H1 (cell line): ENCODE measurements at regions not wholly inside any gene's neighbourhood (a gene's known extent, or its start where the extent isn't known, plus 50 kb on each side); places are given as distances from the start of the nearest gene placed in this dataset.

ENCODE experiments used
- CTCF ChIA-PET: fragments of 300-600 bp; sonication (Branson Sonifier 250); formaldehyde crosslinking; loops from one replicate; lab custom pipeline; 2021; ENCODE audit not compliant: partially characterized antibody; lab: Charles Lee
- POLR2A ChIA-PET: fragments of 300-600 bp; sonication (Branson Sonifier 250); formaldehyde crosslinking; loops from one replicate; lab custom pipeline; 2021; ENCODE audit warnings: inconsistent platforms; ENCODE audit not compliant: partially characterized antibody; lab: Charles Lee
- DNase-seq, 2 experiments: peaks; one replicate each; pipeline versions ENCODE4 v3.0.0 to v3.0.0-alpha.2; 2010 to 2022; ENCODE audit warnings: low spot score in 2 of 2, low read depth in 1 of 2, mixed read lengths in 1 of 2
- FAIRE-seq: peaks from 2 replicates; lab custom pipeline; 2011; peaks lifted over from hg19 to GRCh38; lab: Jason Lieb, UNC
- H2AFZ ChIP-seq: 2 replicates; pipeline ENCODE4 v1.8.1; 2012; ENCODE audit warnings: low read length, inconsistent platforms
- H2AK5ac ChIP-seq: 2 replicates; pipeline ENCODE4 v1.6.1; 2013; ENCODE audit warnings: low read depth, low read length
- H2BK120ac ChIP-seq: replicated peaks from 2 replicates; pipeline ENCODE3; 2013; ENCODE audit warnings: low read depth, low read length, inconsistent platforms
- H2BK12ac ChIP-seq: 2 replicates; pipeline ENCODE4 v1.6.1; 2013; ENCODE audit warnings: low read depth, low read length
- H2BK15ac ChIP-seq: 2 replicates; pipeline ENCODE4 v1.6.1; 2013; ENCODE audit warnings: low read length
- H2BK20ac ChIP-seq: 2 replicates; pipeline ENCODE4 v1.6.1; 2013; ENCODE audit warnings: low read length
- H2BK5ac ChIP-seq: 2 replicates; pipeline ENCODE4 v1.6.1; 2013; ENCODE audit warnings: low read depth, low read length
- H3K14ac ChIP-seq: 2 replicates; pipeline ENCODE4 v1.6.1; 2013; ENCODE audit warnings: inconsistent platforms; ENCODE audit not compliant: insufficient read length
- H3K18ac ChIP-seq: 2 replicates; pipeline ENCODE4 v1.6.1; 2013; ENCODE audit warnings: low read length; ENCODE audit errors: extremely low read depth
- H3K23ac ChIP-seq: 2 replicates; pipeline ENCODE4 v1.6.1; 2013; ENCODE audit warnings: inconsistent platforms; ENCODE audit not compliant: insufficient read length
- H3K23me2 ChIP-seq: 2 replicates; pipeline ENCODE4 v1.6.1; 2013; ENCODE audit warnings: low read depth, low read length
- H3K27ac ChIP-seq: 2 replicates; pipeline ENCODE4 v1.6.1; 2011; ENCODE audit warnings: low read depth, low read length, inconsistent platforms
- H3K27me3 ChIP-seq, 4 experiments: replicated peaks in 1 of 4; 1 replicate in 1 of 4; 2 replicates in 3 of 4; pipeline versions ENCODE4 v1.6.1 to v1.8.1; 2011 to 2013; ENCODE audit warnings: low read length in 3 of 4, mild to moderate bottlenecking in 3 of 4, inconsistent platforms in 2 of 4, mixed read lengths in 2 of 4, moderate library complexity in 1 of 4; ENCODE audit not compliant: control insufficient read depth in 3 of 4, insufficient read depth in 3 of 4; ENCODE audit errors: extremely low read depth in 1 of 4
- H3K36me3 ChIP-seq, 4 experiments: 2 replicates each; pipeline versions ENCODE4 v1.6.1 to v1.8.1; 2011 to 2013; ENCODE audit warnings: mild to moderate bottlenecking in 4 of 4, low read length in 3 of 4, moderate library complexity in 2 of 4, control low read depth in 1 of 4, inconsistent platforms in 1 of 4; ENCODE audit not compliant: insufficient read depth in 4 of 4, control insufficient read depth in 2 of 4
- H3K4ac ChIP-seq: replicated peaks from 2 replicates; pipeline ENCODE3; 2013; ENCODE audit warnings: low read length, low read depth, mixed read lengths, inconsistent platforms; ENCODE audit not compliant: insufficient read length
- H3K4me1 ChIP-seq, 4 experiments: replicated peaks in 1 of 4; 1 replicate in 1 of 4; 2 replicates in 3 of 4; pipeline versions ENCODE4 v1.6.1 to v1.8.1; 2011 to 2013; ENCODE audit warnings: low read length in 3 of 4, inconsistent platforms in 2 of 4, mixed read lengths in 1 of 4; ENCODE audit not compliant: insufficient read depth in 4 of 4, control insufficient read depth in 3 of 4
- H3K4me2 ChIP-seq, 2 experiments: 2 replicates each; pipeline versions ENCODE4 v1.6.1 to v1.8.1; 2011 to 2013; ENCODE audit warnings: low read depth in 2 of 2, low read length in 2 of 2, control low read depth in 1 of 2, inconsistent platforms in 1 of 2, mild to moderate bottlenecking in 1 of 2; ENCODE audit not compliant: insufficient read depth in 1 of 2
- H3K4me3 ChIP-seq, 4 experiments: fragments of 200-600, 300-600 bp in 1 of 4; sonication (generic), shearing (Covaris generic), sonication (Bioruptor Twin) in 1 of 4; 2 replicates each; pipeline versions ENCODE4 v1.5.1 to v1.8.1; 2011 to 2016; ENCODE audit warnings: low read length in 4 of 4, low read depth in 3 of 4, control low read depth in 2 of 4, inconsistent platforms in 2 of 4, mild to moderate bottlenecking in 2 of 4, mixed read lengths in 1 of 4, moderate library complexity in 1 of 4; ENCODE audit not compliant: insufficient read depth in 2 of 4; ENCODE audit errors: extremely low read depth in 1 of 4
- H3K56ac ChIP-seq: replicated peaks from 2 replicates; pipeline ENCODE3; 2013; ENCODE audit warnings: low read depth, mild to moderate bottlenecking, mixed read lengths, low read length, inconsistent platforms; ENCODE audit not compliant: insufficient read length
- H3K79me1 ChIP-seq: 2 replicates; pipeline ENCODE4 v1.6.1; 2013; ENCODE audit warnings: low read depth, low read length, control low read depth
- H3K79me2 ChIP-seq, 2 experiments: 2 replicates each; pipeline versions ENCODE4 v1.6.1 to v1.8.1; 2012 to 2013; ENCODE audit warnings: low read length in 2 of 2, mild to moderate bottlenecking in 2 of 2, inconsistent platforms in 1 of 2; ENCODE audit not compliant: insufficient read depth in 2 of 2, control insufficient read depth in 1 of 2
- H3K9ac ChIP-seq, 4 experiments: replicated peaks in 1 of 4; 1 replicate in 1 of 4; 2 replicates in 3 of 4; pipeline versions ENCODE4 v1.6.1 to v1.8.1; 2011 to 2013; ENCODE audit warnings: low read depth in 3 of 4, low read length in 3 of 4, control low read depth in 2 of 4, mild to moderate bottlenecking in 2 of 4, moderate library complexity in 2 of 4, inconsistent platforms in 1 of 4; ENCODE audit errors: extremely low read depth in 1 of 4
- H3K9me3 ChIP-seq, 2 experiments: 2 replicates each; pipeline versions ENCODE4 v1.6.1 to v1.8.1; 2012 to 2013; ENCODE audit warnings: mild to moderate bottlenecking in 2 of 2, moderate library complexity in 2 of 2, control low read depth in 1 of 2, inconsistent platforms in 1 of 2, low read depth in 1 of 2, low read length in 1 of 2, mixed read lengths in 1 of 2; ENCODE audit not compliant: insufficient read depth in 2 of 2
- H4K20me1 ChIP-seq, 2 experiments: replicated peaks in 1 of 2; 2 replicates each; pipeline versions ENCODE3 to v1.8.1; 2011 to 2013; ENCODE audit warnings: inconsistent platforms in 2 of 2, low read length in 2 of 2, mild to moderate bottlenecking in 1 of 2; ENCODE audit not compliant: insufficient read depth in 2 of 2, control insufficient read depth in 1 of 2
- H4K5ac ChIP-seq: 2 replicates; pipeline ENCODE4 v1.6.1; 2013; ENCODE audit warnings: low read length, low read depth, mixed read lengths, inconsistent platforms; ENCODE audit not compliant: insufficient read length
- H4K8ac ChIP-seq: 2 replicates; pipeline ENCODE4 v1.8.0; 2013; ENCODE audit warnings: mild to moderate bottlenecking, moderate library complexity, low read length, inconsistent platforms; ENCODE audit not compliant: insufficient read depth; ENCODE audit errors: extremely low read depth
- H4K91ac ChIP-seq: replicated peaks from 2 replicates; pipeline ENCODE3; 2013; ENCODE audit warnings: low read length, mixed read lengths, inconsistent platforms; ENCODE audit not compliant: insufficient read length
- BACH1 ChIP-seq: IDR thresholded peaks from 2 replicates; pipeline ENCODE4 v1.6.1; 2012; ENCODE audit warnings: low read length, improper control_type of control experiment
- EZH2 ChIP-seq: fragments of 200-600 bp; sonication (generic); IDR thresholded peaks from 2 replicates; pipeline ENCODE4 v1.7.1; 2012; ENCODE audit warnings: low read depth, mild to moderate bottlenecking, moderate library complexity, low read length, inconsistent platforms; ENCODE audit not compliant: severe bottlenecking
- GTF2F1 ChIP-seq: IDR thresholded peaks from 2 replicates; pipeline ENCODE4 v1.6.1; 2012; ENCODE audit warnings: low read depth, low read length, improper control_type of control experiment, borderline replicate concordance
- HDAC2 ChIP-seq, 2 experiments: fragments of 300-600 bp in 1 of 2; sonication (generic) in 1 of 2; IDR thresholded peaks; 2 replicates each; pipeline ENCODE4 v1.6.1; 2011 to 2012; ENCODE audit warnings: low read depth in 2 of 2, low read length in 2 of 2, mild to moderate bottlenecking in 2 of 2, moderate library complexity in 2 of 2, borderline replicate concordance in 1 of 2, inconsistent platforms in 1 of 2
- NRF1 ChIP-seq: IDR thresholded peaks from 2 replicates; pipeline ENCODE4 v1.6.1; 2011; ENCODE audit warnings: mild to moderate bottlenecking, low read depth, low read length, improper control_type of control experiment
- RFX5 ChIP-seq: IDR thresholded peaks from 2 replicates; pipeline ENCODE4 v1.6.1; 2011; ENCODE audit warnings: low read depth, low read length, improper control_type of control experiment, borderline replicate concordance
- SIRT6 ChIP-seq: IDR thresholded peaks from one replicate; pipeline ENCODE4 v1.7.1; 2012; ENCODE audit warnings: low read length, inconsistent platforms
- SP2 ChIP-seq: IDR thresholded peaks from 2 replicates; pipeline ENCODE4 v1.6.1; 2012; ENCODE audit warnings: mild to moderate bottlenecking, low read length, inconsistent platforms
- SUZ12 ChIP-seq: fragments of 200-600 bp; sonication (generic); IDR thresholded peaks from 2 replicates; pipeline ENCODE4 v1.6.1; 2012; ENCODE audit warnings: mild to moderate bottlenecking, inconsistent platforms, low read length, moderate library complexity, mixed read lengths
- WGBS, 2 experiments: shearing (Covaris generic) in 1 of 2; methylation state at CpG; one replicate each; pipeline versions ENCODE4 v1.1.6 to v1.1.7; 2013 to 2015; ENCODE audit warnings: low lambda C conversion rate in 2 of 2, mixed read lengths in 2 of 2, inconsistent platforms in 1 of 2, low coverage in 1 of 2, missing lambda C conversion rate in 1 of 2; ENCODE audit not compliant: insufficient replicate concordance in 2 of 2, insufficient coverage in 1 of 2, insufficient read length in 1 of 2; ENCODE audit errors: extremely low coverage in 1 of 2, missing lambda C conversion rate in 1 of 2; 5-methylcytosine and 5-hydroxymethylcytosine counted together

- no peaks in the 10 kb centered on the region for H3K79me2 ChIP-seq
- CTCF ChIA-PET = no interaction called here
- no peak for TF ChIP-seq NRF1
- TF ChIP-seq GTF2F1 = no peak
- no peak for TF ChIP-seq EZH2
- no peak for TF ChIP-seq BACH1
- TF ChIP-seq SP2 = no peak
- no peak for TF ChIP-seq RFX5
- TF ChIP-seq HDAC2 (IDR thresholded peaks at IDR 0.05; ENCODE audit: borderline replicate concordance in 1 of 2, low read depth in 2 of 2, low read length in 2 of 2) = no peak
- no peak for TF ChIP-seq SUZ12
- no peak for TF ChIP-seq SIRT6
- no peaks in the 10 kb centered on the region; the same call in 1 of the 2 replicates for H3K23me2 ChIP-seq
- no peak overlapping the region for H4K5ac ChIP-seq
- H3K27ac ChIP-seq = no peak overlapping the region
- H3K23ac ChIP-seq = no peak overlapping the region
- H3K4me2 ChIP-seq = no peak overlapping the region
- no peak overlapping the region for H2BK120ac ChIP-seq
- no peaks in the 10 kb centered on the region for H3K79me1 ChIP-seq
- no peak overlapping the region for H3K56ac ChIP-seq
- no peaks in the 10 kb centered on the region for H3K9me3 ChIP-seq
- POLR2A ChIA-PET = no interaction called here
- H2BK12ac ChIP-seq = no peak overlapping the region
- FAIRE-seq (no peak), DNase-seq (no peak)
- H2BK5ac ChIP-seq = no peak overlapping the region
- no peak overlapping the region for H2AFZ ChIP-seq
- H2AK5ac ChIP-seq = no peak overlapping the region
- H2BK20ac ChIP-seq = no peak overlapping the region
- H4K20me1 ChIP-seq = no peaks in the 10 kb centered on the region
- H3K4ac ChIP-seq = no peak overlapping the region
- 89% methylated on average over 3 of the region's 3 CpGs; no CpG with 5 or more reads in 1 of the 2 experiments for WGBS, 2 experiments
- no peak overlapping the region for H2BK15ac ChIP-seq
- no peaks in the 10 kb centered on the region for H3K36me3 ChIP-seq
- no peak overlapping the region for H4K91ac ChIP-seq
- peaks cover 0 to 5% (median 2%) of the 10 kb centered on the region in 4 experiments; a peak in 2 of 7 replicates for H3K4me1 ChIP-seq
- no peak overlapping the region for H4K8ac ChIP-seq
- H3K9ac ChIP-seq = no peak overlapping the region
- H3K14ac ChIP-seq = no peak overlapping the region
- no peaks in the 10 kb centered on the region for H3K27me3 ChIP-seq
- no peak overlapping the region for H3K4me3 ChIP-seq
- H3K18ac ChIP-seq = no peak overlapping the region
Observed at GRCh38 chr3:152927131-152927530, 92.2 kb downstream of the P2RY1 start.
